Neural cell (in vitro differentiated cells): ENCODE measurements at regions not wholly inside any gene's neighbourhood (a gene's known extent, or its start where the extent isn't known, plus 50 kb on each side); places are given as distances from the start of the nearest gene placed in this dataset.

Experiments used
- H2AFZ ChIP-seq: fragments of 200-600, 300-800 bp; sonication (generic), shearing (Covaris generic); 2 replicates; pipeline ENCODE4 v1.6.0; 2014; ENCODE audit warnings: low read depth, mild to moderate bottlenecking, antibody characterized with exemption, low read length, moderate library complexity
- H3F3A ChIP-seq: fragments of 200-600 bp; shearing (Covaris generic); 2 replicates; pipeline ENCODE4 v1.6.1; 2016; ENCODE audit warnings: mild to moderate bottlenecking, moderate library complexity, mixed read lengths, antibody characterized with exemption, low read length; ENCODE audit not compliant: insufficient read depth, poor library complexity, severe bottlenecking
- H3K27ac ChIP-seq: fragments of 200-600, 300-800 bp; sonication (generic), shearing (Covaris generic); 2 replicates; pipeline ENCODE4 v1.5.1; 2014; ENCODE audit warnings: mild to moderate bottlenecking, low read length, moderate library complexity
- H3K27me3 ChIP-seq: fragments of 300-800, 200-600 bp; sonication (generic), shearing (Covaris generic); 2 replicates; pipeline ENCODE4 v1.6.0; 2014; ENCODE audit warnings: mild to moderate bottlenecking, low read depth, low read length, moderate library complexity; ENCODE audit not compliant: insufficient read depth
- H3K36me3 ChIP-seq: fragments of 300-800, 200-600 bp; sonication (generic), shearing (Covaris generic); 2 replicates; pipeline ENCODE4 v1.5.1; 2014; ENCODE audit warnings: mild to moderate bottlenecking, antibody characterized with exemption, low read length, moderate library complexity; ENCODE audit not compliant: insufficient read depth
- H3K4me2 ChIP-seq: fragments of 300-800, 200-600 bp; sonication (generic), shearing (Covaris generic); 2 replicates; pipeline ENCODE4 v1.6.0; 2014; ENCODE audit warnings: mild to moderate bottlenecking, low read length
- H3K4me3 ChIP-seq: fragments of 300-800, 200-600 bp; sonication (generic), shearing (Covaris generic); 2 replicates; pipeline ENCODE4 v1.5.1; 2014; ENCODE audit warnings: mild to moderate bottlenecking, low read length, moderate library complexity
- H3K79me2 ChIP-seq: fragments of 200-600 bp; shearing (Covaris generic); replicated peaks from 2 replicates; pipeline ENCODE4 v1.6.0; 2014; ENCODE audit warnings: mild to moderate bottlenecking, low read length, moderate library complexity; ENCODE audit not compliant: insufficient read depth
- H3K9ac ChIP-seq: fragments of 300-800, 200-600 bp; sonication (generic), shearing (Covaris generic); 2 replicates; pipeline ENCODE4 v1.6.1; 2016; ENCODE audit warnings: mild to moderate bottlenecking, low read length, mixed read lengths
- H3K9me2 ChIP-seq: fragments of 200-600 bp; shearing (Covaris generic); 2 replicates; pipeline ENCODE4 v1.6.1; 2016; ENCODE audit warnings: mild to moderate bottlenecking, low read length, mixed read lengths; ENCODE audit not compliant: insufficient read depth
- H3K9me3 ChIP-seq: fragments of 200-600, 300-800 bp; sonication (generic), shearing (Covaris generic); 2 replicates; pipeline ENCODE4 v1.6.1; 2016; ENCODE audit warnings: mild to moderate bottlenecking, mixed run types, low read length, moderate library complexity, mixed read lengths
- H4K20me1 ChIP-seq: fragments of 200-600 bp; shearing (Covaris generic); 2 replicates; pipeline ENCODE4 v1.6.1; 2016; ENCODE audit warnings: mild to moderate bottlenecking, mixed run types; ENCODE audit not compliant: insufficient read depth
- CTCF ChIP-seq: fragments of 450-650 bp; IDR thresholded peaks from 2 replicates; pipeline ENCODE4 v1.5.1; 2014; ENCODE audit warnings: antibody characterized with exemption, mild to moderate bottlenecking, moderate library complexity; ENCODE audit not compliant: poor library complexity, severe bottlenecking
- EP300 ChIP-seq: fragments of 450-650 bp; conservative IDR thresholded peaks from 2 replicates; pipeline ENCODE4 v1.6.1; 2014; ENCODE audit warnings: antibody characterized with exemption, mild to moderate bottlenecking, moderate library complexity; ENCODE audit not compliant: poor library complexity, severe bottlenecking
- EZH2 ChIP-seq: fragments of 200-600, 300-800 bp; shearing (Covaris generic), sonication (generic); IDR thresholded peaks from 2 replicates; pipeline ENCODE4 v1.6.1; 2014; ENCODE audit warnings: antibody characterized with exemption, low read length, borderline replicate concordance, mild to moderate bottlenecking; ENCODE audit not compliant: insufficient read depth, poor library complexity, severe bottlenecking
- MXI1 ChIP-seq: fragments of 450-650 bp; conservative IDR thresholded peaks from 2 replicates; pipeline ENCODE4 v1.6.1; 2014; ENCODE audit warnings: antibody characterized with exemption, mild to moderate bottlenecking; ENCODE audit not compliant: poor library complexity, severe bottlenecking
- POLR2AphosphoS5 ChIP-seq: IDR thresholded peaks from 2 replicates; pipeline ENCODE4 v1.6.1; 2012
- RAD21 ChIP-seq: fragments of 450-650 bp; conservative IDR thresholded peaks from 2 replicates; pipeline ENCODE4 v1.6.1; 2014; ENCODE audit warnings: antibody characterized with exemption, mild to moderate bottlenecking, moderate library complexity
- SMC3 ChIP-seq: fragments of 450-650 bp; conservative IDR thresholded peaks from 2 replicates; pipeline ENCODE4 v1.6.1; 2014; ENCODE audit warnings: antibody characterized with exemption, mild to moderate bottlenecking, moderate library complexity; ENCODE audit not compliant: poor library complexity
- TAF1 ChIP-seq: IDR thresholded peaks from 2 replicates; pipeline ENCODE4 v1.6.1; 2012; ENCODE audit warnings: low read depth
- TF ChIP-seq, protein P1 (sequence below): IDR thresholded peaks from 2 replicates; pipeline ENCODE4 v1.6.1; 2012; ENCODE audit warnings: borderline replicate concordance

DNA sequence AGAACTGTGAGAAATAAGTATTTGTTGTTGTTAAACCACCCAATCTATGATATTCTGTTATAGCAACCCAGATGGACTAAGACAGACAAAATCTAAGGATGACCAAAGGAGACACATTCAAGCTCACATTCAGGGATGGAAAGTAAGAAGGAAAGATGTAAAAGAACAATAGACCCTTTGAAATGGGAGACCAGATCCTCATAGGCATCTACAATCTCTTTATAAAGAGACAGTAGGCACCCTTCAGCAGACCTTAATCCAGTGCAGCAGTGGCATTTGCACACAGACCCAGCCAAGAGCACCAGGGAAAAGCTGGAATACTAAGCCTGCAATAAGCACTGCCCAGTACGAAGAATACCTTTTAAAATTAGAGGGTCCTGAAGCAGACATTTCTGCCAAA lies 132.7 kb downstream of the KLHL28 start:
- Histone ChIP-seq H3K27ac (no peak overlapping the region), H3K9me3 (no peaks in the 10 kb centered on the region), H3F3A (no peaks in the 10 kb centered on the region), H3K36me3 (no peaks in the 10 kb centered on the region), H3K9me2 (no peaks in the 10 kb centered on the region), H3K4me3 (no peak overlapping the region), H3K9ac (no peak overlapping the region), H4K20me1 (no peaks in the 10 kb centered on the region), H3K27me3 (no peaks in the 10 kb centered on the region), H3K79me2 (no peaks in the 10 kb centered on the region), H3K4me2 (no peak overlapping the region), H2AFZ (no peak overlapping the region)
- TF ChIP-seq EZH2 = no peak
- TF ChIP-seq EP300 = no peak
- TF ChIP-seq TAF1 = no peak
- no peak for TF ChIP-seq MXI1
- TF ChIP-seq POLR2AphosphoS5 = no peak
- TF ChIP-seq, protein P1, sequence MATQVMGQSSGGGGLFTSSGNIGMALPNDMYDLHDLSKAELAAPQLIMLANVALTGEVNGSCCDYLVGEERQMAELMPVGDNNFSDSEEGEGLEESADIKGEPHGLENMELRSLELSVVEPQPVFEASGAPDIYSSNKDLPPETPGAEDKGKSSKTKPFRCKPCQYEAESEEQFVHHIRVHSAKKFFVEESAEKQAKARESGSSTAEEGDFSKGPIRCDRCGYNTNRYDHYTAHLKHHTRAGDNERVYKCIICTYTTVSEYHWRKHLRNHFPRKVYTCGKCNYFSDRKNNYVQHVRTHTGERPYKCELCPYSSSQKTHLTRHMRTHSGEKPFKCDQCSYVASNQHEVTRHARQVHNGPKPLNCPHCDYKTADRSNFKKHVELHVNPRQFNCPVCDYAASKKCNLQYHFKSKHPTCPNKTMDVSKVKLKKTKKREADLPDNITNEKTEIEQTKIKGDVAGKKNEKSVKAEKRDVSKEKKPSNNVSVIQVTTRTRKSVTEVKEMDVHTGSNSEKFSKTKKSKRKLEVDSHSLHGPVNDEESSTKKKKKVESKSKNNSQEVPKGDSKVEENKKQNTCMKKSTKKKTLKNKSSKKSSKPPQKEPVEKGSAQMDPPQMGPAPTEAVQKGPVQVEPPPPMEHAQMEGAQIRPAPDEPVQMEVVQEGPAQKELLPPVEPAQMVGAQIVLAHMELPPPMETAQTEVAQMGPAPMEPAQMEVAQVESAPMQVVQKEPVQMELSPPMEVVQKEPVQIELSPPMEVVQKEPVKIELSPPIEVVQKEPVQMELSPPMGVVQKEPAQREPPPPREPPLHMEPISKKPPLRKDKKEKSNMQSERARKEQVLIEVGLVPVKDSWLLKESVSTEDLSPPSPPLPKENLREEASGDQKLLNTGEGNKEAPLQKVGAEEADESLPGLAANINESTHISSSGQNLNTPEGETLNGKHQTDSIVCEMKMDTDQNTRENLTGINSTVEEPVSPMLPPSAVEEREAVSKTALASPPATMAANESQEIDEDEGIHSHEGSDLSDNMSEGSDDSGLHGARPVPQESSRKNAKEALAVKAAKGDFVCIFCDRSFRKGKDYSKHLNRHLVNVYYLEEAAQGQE = no peak
- no peak for TF ChIP-seq RAD21
- no peak for TF ChIP-seq SMC3
- no peak for TF ChIP-seq CTCF

- Histone ChIP-seq H3F3A (no peaks in the 10 kb centered on the region), H3K9me2 (no peaks in the 10 kb centered on the region), H3K27me3 (no peaks in the 10 kb centered on the region), H3K4me2 (no peak overlapping the region), H2AFZ (no peak overlapping the region), H3K9ac (no peak overlapping the region), H3K4me3 (no peak overlapping the region), H3K9me3 (no peaks in the 10 kb centered on the region), H3K27ac (no peak overlapping the region), H3K79me2 (no peaks in the 10 kb centered on the region), H3K36me3 (no peaks in the 10 kb centered on the region), H4K20me1 (no peaks in the 10 kb centered on the region)
- no peak for TF ChIP-seq POLR2AphosphoS5
- no peak for TF ChIP-seq MXI1
- TF ChIP-seq, protein P1 = no peak
- no peak for TF ChIP-seq RAD21
- TF ChIP-seq EZH2 = no peak
- no peak for TF ChIP-seq TAF1
- no peak for TF ChIP-seq EP300
- no peak for TF ChIP-seq CTCF
- no peak for TF ChIP-seq SMC3
These were observed 133.7 kb downstream of the KLHL28 start for GRCh38 chr14:44828023-44828422.
